GM13977 (cell line): ENCODE measurements at regions not wholly inside any gene's neighbourhood (a gene's known extent, or its start where the extent isn't known, plus 50 kb on each side); places are given as distances from the start of the nearest gene placed in this dataset.

Source experiments
- DNase-seq: peaks from one replicate; pipeline ENCODE4 v3.0.0; 2012; ENCODE audit warnings: low spot score
- in situ Hi-C: fragments of 300-500 bp; cut with MboI; formaldehyde crosslinking; loops from one replicate; pipeline ENCODE4 v1.12.0; 2022; ENCODE audit warnings: low sequenced_read_pairs, low pct_unique_long_range_greater_than_20kb, mixed read lengths, inconsistent platforms; ENCODE audit not compliant: unreplicated experiment
- TF ChIP-seq, protein P1 (sequence below): IDR thresholded peaks from 2 replicates; pipeline ENCODE4 v1.5.1; 2012; ENCODE audit warnings: mild to moderate bottlenecking, control low read depth; ENCODE audit not compliant: insufficient read depth; ENCODE audit errors: extremely low read depth, missing control alignments

DNA sequence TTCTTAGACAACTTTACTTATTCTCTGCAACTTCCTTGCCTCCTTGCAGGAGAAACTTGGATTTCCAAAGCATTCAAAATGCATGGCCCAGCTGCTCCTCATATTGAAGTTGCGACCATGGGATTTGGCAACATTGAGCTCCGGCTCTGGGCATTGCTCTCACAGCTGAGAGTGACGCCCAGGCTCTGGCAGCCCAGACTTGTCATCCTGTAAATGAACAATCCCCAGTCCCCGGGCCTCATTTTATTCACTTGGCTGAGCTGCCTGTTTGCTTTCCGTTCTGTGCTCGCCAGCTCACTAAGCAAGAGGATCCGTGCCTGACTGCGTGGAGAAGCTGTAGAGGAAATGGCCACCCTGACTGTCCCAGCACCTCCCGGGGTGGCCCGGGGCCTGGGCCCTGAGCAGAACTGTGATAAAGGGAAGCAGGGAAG lies 119.5 kb upstream of the CD93 start:
- DNase-seq = no peak
- in situ Hi-C loops = no loop called here
- TF ChIP-seq, protein P1, sequence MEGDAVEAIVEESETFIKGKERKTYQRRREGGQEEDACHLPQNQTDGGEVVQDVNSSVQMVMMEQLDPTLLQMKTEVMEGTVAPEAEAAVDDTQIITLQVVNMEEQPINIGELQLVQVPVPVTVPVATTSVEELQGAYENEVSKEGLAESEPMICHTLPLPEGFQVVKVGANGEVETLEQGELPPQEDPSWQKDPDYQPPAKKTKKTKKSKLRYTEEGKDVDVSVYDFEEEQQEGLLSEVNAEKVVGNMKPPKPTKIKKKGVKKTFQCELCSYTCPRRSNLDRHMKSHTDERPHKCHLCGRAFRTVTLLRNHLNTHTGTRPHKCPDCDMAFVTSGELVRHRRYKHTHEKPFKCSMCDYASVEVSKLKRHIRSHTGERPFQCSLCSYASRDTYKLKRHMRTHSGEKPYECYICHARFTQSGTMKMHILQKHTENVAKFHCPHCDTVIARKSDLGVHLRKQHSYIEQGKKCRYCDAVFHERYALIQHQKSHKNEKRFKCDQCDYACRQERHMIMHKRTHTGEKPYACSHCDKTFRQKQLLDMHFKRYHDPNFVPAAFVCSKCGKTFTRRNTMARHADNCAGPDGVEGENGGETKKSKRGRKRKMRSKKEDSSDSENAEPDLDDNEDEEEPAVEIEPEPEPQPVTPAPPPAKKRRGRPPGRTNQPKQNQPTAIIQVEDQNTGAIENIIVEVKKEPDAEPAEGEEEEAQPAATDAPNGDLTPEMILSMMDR = no peak

DNA sequence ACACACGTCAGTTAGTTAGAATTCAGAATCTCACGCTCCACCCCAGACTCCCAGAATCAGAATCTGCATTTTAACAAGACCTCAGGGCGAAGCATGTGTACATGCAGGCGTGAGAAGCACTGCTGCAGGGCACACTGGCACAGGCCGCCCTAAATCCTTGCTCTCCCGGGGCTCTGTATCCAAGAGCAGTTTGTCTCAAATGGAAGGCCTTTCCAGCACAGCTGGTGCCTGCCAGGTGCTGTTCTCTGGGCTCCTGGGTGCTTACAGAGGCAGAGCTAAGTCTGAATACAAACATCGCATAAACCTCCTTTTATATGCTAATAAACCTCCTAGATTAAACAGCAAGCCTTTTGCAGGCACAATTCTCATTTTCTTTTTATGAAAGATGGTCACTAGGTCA lies 119.1 kb upstream of the CD93 start:
- TF ChIP-seq, protein P1 = no peak
- DNase-seq = no peak
- in situ Hi-C loops = no loop called here

DNA sequence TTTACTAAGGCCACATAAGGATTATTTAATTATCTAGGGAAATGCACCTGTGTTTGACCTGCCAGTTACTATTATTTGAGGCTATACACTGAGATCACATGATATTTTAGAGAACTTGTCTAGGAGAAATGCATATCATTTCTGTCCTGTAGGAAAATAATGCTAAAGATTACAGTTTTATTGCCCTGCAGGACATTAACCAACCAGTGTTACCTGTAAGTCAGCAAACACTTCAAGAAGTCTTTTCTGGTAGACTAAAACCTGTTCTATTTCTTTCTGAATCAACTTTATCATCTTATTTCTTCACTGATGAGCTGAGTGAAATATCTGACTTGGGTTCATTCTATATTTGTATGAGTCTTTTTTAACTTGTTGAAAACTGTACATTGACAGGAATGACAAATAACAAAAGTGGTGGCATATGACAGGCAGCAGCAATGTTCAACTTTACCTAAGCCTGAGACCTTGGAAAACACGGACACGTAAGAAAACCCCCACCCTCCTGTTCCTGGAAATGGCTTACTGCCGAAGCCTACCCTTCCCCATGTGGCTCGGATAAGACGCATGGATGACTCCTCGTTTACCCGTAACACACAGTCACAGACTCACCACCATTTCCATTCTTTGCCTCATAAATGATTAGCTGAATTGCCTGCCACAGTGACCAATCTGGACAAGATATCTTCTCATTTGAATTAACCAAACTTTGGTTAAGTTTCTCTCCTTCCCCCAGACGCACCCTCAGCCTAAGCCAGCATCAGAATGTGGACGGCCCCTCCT lies 118.0 kb upstream of the CD93 start:
- DNase-seq = no peak
- in situ Hi-C loops = no loop called here
- TF ChIP-seq, protein P1 = no peak

DNA sequence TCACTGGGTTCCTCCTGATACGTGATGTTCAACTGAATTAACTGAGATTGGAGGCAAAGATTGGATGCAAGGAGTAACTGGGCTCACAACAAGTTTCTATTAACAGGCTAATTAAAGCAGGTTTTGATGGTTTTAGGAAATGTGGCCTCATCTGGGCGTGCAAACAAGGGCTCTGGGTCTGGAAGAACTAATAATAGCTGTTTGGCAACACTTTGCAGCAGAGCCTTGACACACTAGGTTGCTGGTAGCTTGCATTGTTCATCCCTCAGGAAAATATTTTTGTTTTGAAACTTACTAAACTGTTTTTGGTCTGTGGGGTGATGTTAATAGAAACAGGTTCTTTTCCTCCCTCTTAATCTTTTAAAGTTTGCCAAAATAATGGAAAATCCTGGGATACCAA lies 117.2 kb upstream of the CD93 start:
- in situ Hi-C loops = no loop called here
- TF ChIP-seq, protein P1 = no peak
- no peak for DNase-seq

DNA sequence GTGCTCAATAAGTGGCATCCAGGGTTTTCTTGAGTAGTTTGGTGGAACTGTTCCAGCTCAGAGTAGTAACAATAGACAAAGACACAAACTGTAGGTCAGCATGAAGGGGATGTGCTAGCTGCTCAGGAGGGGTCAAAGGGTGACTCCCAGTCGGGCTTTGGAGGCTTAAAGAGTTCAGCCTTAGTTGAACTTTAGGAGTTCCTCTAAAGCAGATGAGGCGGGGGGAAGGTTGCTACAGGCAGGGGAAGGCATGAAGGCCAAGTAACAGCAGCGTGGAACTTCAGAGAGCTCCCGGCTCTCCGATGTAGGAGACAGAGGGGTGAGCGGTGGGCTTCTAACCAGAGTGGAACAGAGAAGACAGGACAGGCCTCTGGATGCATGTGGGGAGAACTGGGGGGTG lies 115.5 kb upstream of the CD93 start:
- in situ Hi-C loops = no loop called here
- TF ChIP-seq, protein P1 = no peak
- DNase-seq = no peak

DNA sequence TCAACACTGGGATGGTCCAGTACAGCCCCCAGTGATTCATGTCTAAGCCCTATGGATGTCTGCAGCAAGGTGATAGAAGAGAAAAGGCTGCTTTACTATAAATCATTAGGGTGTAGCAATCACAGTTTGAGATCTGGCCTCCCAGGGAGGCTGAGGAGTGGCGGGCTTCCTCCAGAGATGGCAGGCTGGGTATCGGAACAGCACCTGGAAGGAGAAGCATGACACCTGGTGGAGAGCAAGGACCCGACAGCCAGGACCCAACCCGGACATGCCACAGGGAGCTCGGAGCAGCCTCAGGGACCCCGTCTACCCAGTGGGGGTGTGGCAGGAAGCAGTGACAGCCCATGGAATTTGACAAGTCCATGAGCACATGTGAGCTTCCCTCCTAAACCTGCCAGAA lies 114.8 kb upstream of the CD93 start:
- in situ Hi-C loops = no loop called here
- peak; percentile 21 for DNase-seq
- TF ChIP-seq, protein P1 = peak; percentile 39
